ENCODE measurements at regions not wholly inside any gene's neighbourhood (a gene's known extent, or its start where the extent isn't known, plus 50 kb on each side); places are given as distances from the start of the nearest gene placed in this dataset.

DNA sequence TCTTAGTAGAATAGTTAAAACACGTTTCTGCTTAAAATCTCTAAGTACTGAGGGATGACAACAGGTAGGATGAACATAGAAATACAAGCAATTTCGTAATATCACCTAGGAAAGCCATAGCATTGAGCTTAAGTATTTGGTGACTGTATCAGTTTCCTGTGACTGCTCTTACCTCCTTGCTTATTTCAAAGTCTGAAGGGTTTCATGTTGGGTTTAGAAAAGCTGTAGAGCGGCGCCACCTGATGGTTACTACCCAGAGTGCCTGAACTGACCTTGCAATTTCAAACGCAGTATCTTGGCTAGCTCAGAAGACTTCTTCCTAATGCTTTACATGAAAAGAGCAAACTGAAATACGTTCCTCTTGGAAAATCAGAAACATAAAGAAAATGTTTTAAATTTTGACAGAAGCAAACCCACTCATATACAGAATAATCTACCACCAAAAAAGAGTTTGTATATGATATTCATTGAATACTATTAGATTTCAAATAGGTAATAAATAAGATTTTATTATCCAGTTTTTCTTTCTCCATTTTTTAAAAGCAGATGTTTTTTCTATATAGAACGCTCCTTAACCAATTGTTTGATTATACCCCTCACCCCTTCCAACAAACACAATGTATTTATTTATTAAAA, 82.3 kb upstream of the RIPOR2 start:
- DNase-seq (ENCODE audit: low spot score) (no peak), ATAC-seq (ENCODE audit: low FRiP score) (peak; percentile 56)
- TF ChIP-seq, protein P1, sequence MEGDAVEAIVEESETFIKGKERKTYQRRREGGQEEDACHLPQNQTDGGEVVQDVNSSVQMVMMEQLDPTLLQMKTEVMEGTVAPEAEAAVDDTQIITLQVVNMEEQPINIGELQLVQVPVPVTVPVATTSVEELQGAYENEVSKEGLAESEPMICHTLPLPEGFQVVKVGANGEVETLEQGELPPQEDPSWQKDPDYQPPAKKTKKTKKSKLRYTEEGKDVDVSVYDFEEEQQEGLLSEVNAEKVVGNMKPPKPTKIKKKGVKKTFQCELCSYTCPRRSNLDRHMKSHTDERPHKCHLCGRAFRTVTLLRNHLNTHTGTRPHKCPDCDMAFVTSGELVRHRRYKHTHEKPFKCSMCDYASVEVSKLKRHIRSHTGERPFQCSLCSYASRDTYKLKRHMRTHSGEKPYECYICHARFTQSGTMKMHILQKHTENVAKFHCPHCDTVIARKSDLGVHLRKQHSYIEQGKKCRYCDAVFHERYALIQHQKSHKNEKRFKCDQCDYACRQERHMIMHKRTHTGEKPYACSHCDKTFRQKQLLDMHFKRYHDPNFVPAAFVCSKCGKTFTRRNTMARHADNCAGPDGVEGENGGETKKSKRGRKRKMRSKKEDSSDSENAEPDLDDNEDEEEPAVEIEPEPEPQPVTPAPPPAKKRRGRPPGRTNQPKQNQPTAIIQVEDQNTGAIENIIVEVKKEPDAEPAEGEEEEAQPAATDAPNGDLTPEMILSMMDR (IDR thresholded peaks at IDR 0.05), result peak in 1 of 3 donors; percentile 9

DNA sequence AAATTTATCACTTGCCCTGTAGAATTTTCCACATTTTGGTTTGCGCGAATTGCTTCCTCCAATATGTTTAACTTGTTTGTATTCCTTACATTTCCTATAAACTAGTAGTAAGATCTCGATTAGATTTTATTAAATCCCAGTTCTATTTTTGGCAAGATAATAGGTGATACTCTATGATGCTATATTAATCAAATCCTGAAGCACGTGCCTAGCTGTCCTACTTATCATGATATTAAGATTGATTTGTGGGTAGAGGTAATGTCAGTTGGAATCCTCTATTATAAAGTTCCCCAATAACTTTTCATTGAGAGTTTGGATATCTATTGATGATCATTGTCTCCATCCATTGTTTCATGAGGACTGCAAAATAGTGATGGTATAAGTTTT, 82.8 kb upstream of the RIPOR2 start:
- ATAC-seq (ENCODE audit: low FRiP score), result no peak
- no peak for DNase-seq (ENCODE audit: low spot score)
- TF ChIP-seq, protein P1 (IDR thresholded peaks at IDR 0.05), result no peak

DNA sequence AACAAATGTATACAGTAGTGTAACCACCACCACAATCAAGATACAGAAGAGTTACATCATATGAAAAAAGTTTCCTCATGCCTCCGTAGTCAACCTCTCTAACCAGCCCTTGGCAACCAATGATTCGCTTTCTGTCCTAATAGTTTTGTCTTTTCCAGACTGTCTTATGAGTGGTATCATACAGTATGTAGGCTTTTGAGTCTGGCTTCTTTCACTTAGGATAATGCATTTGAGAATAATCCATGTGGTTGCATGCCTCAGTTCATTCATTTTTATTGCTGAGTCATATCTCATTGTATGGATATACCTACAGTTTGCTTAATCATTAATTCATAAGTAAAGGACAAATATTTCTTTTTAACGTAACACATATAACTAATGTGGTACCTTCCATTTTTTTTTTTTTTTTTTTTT, 86.4 kb upstream of the RIPOR2 start:
- no peak for DNase-seq (ENCODE audit: low spot score)
- no peak for ATAC-seq (ENCODE audit: low FRiP score)
- TF ChIP-seq, protein P1 (IDR thresholded peaks at IDR 0.05), result no peak

DNA sequence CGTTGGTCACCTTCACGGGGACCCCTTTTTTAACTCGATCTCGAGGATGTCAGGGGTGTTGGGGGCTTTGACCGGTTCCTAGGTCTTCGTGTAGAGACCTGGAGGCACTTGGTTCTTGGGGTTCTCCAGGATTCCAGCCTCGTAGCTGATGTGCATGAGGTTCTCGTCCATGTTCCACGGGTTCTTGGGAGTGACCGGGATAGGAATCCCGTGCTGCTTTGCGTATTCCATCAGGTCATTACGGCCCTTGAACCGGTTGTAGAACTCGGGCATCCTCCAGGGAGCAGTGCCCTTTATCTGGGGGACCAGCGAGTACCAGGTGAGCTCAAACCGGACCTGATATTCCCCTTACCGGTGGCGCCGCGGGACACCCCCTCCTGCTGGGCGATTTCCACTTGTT, 88.0 kb upstream of the RIPOR2 start:
- TF ChIP-seq, protein P1 (IDR thresholded peaks at IDR 0.05), result no peak
- no peak for ATAC-seq (ENCODE audit: low FRiP score)
- no peak for DNase-seq (ENCODE audit: low spot score)

DNA sequence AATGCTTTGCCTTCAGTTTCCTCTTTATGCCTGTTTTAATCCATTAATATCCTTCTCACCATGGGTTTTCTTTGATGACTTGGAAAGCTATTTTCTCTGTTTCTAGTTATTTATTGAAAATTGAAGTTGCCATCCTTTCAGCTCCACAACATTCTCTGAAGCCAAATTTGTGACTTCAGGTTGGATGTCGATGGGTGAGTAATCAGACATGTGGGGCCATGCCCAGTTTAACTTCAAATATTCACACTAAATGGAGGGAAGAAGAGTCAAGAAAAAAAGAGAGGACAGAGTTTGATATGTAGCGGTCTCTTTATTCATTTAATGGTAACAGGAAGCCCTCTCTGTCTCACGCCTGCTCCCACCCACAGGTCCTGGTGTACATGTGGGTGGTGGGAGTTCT, 89.1 kb upstream of the RIPOR2 start:
- DNase-seq (ENCODE audit: low spot score) (no peak), ATAC-seq (ENCODE audit: low FRiP score) (no peak)
- TF ChIP-seq, protein P1 (IDR thresholded peaks at IDR 0.05), result no peak

DNA sequence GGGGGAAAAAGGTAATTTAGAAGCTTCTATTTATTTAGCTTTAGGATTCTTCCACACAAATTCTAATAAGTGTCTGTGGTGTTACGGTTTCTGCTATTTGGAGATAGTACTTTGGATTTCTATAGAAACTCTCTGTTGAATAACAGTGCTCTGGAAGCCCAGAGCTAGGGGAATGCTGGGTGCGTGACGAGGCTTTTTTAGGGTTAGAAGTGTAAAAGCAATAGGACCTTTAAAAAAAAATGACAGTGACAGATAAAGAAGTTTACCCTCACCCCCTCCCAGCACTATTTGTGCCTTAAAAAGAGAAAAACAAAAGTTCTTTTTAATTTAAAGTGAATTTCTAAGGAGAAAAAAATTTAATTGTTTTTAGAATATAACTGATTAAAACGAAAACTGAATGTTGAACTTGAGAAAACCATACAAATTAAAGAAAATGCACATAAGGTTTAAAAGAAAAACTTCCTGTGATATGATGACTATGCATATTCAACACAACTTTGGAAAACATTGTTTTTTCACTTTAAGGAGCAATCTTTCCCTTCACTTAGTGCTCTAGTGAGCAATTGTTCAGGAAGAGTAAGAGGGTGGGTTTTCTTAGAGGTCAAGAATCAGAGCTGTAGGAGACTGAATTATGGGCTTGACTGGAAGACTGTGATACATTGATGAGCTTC, 89.6 kb upstream of the RIPOR2 start:
- TF ChIP-seq, protein P1 (IDR thresholded peaks at IDR 0.05), result no peak
- ATAC-seq (ENCODE audit: low FRiP score), result no peak
- DNase-seq (ENCODE audit: low spot score), result no peak

DNA sequence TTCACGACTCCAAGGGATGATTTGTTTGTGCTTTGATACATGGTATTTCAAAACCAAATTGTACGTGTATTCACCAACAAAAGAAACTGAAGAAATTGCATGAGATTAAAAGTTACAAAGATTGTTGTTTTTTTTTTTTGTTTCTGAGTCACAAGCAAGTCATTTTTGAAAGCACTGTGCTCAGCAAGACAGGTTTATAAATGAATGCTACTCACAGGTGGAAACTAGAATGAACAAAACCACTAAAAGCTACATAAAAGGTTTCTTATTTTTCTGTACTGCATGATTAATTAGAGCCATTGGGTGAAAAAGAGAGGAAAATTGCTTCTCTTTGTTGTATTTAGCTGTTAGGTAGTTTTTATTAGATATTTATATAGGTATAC, 90.2 kb upstream of the RIPOR2 start:
- no peak for DNase-seq (ENCODE audit: low spot score)
- no peak for ATAC-seq (ENCODE audit: low FRiP score)
- TF ChIP-seq, protein P1 (IDR thresholded peaks at IDR 0.05), result no peak

Data from omental fat pad (tissue), 3 donors.